ENCODE measurements at regions not wholly inside any gene's neighbourhood (a gene's known extent, or its start where the extent isn't known, plus 50 kb on each side); places are given as distances from the start of the nearest gene placed in this dataset.
"Not testable (repeated sequence)": the region's sequence is repeated elsewhere in the genome, so short reads cannot be mapped to it uniquely, and the experiment has no call there.

DNA sequence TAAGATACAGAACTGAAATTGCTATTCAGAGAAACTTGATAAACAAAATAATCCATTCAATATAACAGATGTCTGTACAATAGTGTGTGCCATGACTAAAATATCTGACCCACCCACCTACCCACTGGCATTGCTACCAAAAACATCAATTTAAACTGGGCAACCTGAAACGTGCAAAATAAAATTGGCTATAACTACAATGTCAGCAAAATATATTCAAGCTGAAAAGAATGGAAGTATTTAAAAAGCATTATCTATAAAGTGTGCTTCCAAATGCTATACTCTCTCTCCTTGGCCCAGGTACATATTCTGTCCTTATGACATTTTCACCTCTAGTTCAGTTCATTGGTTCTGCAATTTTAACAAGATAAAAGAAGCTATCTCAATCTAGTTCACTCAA lies 379.6 kb upstream of the ATP11B start:
- no peak for TF ChIP-seq POLR2A (IDR thresholded peaks at IDR 0.05)
- TF ChIP-seq, protein P1, sequence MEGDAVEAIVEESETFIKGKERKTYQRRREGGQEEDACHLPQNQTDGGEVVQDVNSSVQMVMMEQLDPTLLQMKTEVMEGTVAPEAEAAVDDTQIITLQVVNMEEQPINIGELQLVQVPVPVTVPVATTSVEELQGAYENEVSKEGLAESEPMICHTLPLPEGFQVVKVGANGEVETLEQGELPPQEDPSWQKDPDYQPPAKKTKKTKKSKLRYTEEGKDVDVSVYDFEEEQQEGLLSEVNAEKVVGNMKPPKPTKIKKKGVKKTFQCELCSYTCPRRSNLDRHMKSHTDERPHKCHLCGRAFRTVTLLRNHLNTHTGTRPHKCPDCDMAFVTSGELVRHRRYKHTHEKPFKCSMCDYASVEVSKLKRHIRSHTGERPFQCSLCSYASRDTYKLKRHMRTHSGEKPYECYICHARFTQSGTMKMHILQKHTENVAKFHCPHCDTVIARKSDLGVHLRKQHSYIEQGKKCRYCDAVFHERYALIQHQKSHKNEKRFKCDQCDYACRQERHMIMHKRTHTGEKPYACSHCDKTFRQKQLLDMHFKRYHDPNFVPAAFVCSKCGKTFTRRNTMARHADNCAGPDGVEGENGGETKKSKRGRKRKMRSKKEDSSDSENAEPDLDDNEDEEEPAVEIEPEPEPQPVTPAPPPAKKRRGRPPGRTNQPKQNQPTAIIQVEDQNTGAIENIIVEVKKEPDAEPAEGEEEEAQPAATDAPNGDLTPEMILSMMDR (IDR thresholded peaks at IDR 0.05) = no peak

DNA sequence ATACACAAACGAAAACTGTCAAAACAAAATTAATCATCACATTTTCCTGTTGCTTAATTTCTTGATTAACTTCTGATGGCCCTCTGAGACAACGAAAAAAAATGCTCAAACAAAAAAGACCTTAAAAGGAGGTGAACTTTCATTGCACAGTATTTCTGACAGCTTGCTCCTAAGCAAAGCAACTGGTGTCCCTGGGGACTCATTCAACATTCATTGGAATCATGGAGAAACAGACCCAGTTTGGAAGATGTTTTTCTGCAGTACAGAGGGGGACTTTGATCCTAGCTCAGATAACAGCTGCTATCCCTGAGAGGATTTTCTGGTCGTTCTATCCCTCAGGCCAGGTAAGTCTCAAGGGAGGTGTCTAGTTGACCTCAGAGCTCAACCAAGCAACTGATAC lies 378.7 kb upstream of the ATP11B start:
- 20 to 23% methylated on average over 3 of the region's 3 CpGs for WGBS, 2 donors
- intact Hi-C loops (cut with DNase I) = no loop called here
- H3K4me3 ChIP-seq = no peak overlapping the region
- H3K27me3 ChIP-seq = no peaks in the 10 kb centered on the region
- TF ChIP-seq POLR2A (IDR thresholded peaks at IDR 0.05) = no peak
- TF ChIP-seq, protein P1 (IDR thresholded peaks at IDR 0.05) = no peak
- ATAC-seq (no peak), DNase-seq (no peak)
- H3K27ac ChIP-seq = no peak overlapping the region
- no peaks in the 10 kb centered on the region for H3K9me3 ChIP-seq
- H3K36me3 ChIP-seq (replicated peaks in 1 of 2; ENCODE audit: insufficient read depth in 1 of 2, low read depth in 2 of 2) = no peaks in the 10 kb centered on the region
- H3K4me1 ChIP-seq = no peaks in the 10 kb centered on the region

More for the DNA sequence above, 379.6 kb upstream of the ATP11B start:
- ATAC-seq = no peak
- H3K27me3 ChIP-seq = no peaks in the 10 kb centered on the region
- H3K27ac ChIP-seq = no peak overlapping the region
- no peaks in the 10 kb centered on the region for H3K36me3 ChIP-seq (replicated peaks in 1 of 2; ENCODE audit: insufficient read depth in 1 of 2, low read depth in 2 of 2)
- WGBS, 2 donors = 31 to 48% methylated on average over 1 of the region's 1 CpG
- DNase-seq = no peak
- intact Hi-C loops (cut with DNase I) = no loop called here
- no peak overlapping the region for H3K4me3 ChIP-seq
- no peaks in the 10 kb centered on the region for H3K9me3 ChIP-seq
- no peaks in the 10 kb centered on the region for H3K4me1 ChIP-seq

DNA sequence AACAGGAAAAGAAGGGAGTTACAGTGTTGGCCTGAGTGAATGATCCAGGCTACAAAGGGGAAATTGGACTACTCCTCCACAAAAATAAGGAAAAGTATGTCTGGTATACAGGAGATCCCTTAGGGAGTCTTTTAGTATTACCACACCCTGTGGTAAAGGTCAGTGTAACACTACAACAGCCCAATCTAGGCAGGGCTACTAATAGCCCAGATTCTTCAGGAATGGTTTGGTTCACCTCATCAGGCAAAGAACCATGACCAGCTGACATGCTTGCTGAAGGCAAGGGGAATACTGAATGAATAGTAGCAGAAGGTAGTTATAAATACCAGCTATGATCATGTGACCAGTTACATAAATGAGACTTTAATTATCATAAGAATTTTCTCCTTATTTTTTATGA lies 372.6 kb upstream of the ATP11B start:
- DNase-seq (no peak), ATAC-seq (no peak)
- no peak overlapping the region for H3K4me3 ChIP-seq
- H3K4me1 ChIP-seq = no peaks in the 10 kb centered on the region
- H3K9me3 ChIP-seq = no peaks in the 10 kb centered on the region
- H3K27ac ChIP-seq = no peak overlapping the region
- intact Hi-C loops (cut with DNase I) = no loop called here
- TF ChIP-seq, protein P1 (IDR thresholded peaks at IDR 0.05) = no peak
- TF ChIP-seq POLR2A (IDR thresholded peaks at IDR 0.05) = no peak
- H3K27me3 ChIP-seq = no peaks in the 10 kb centered on the region
- no peaks in the 10 kb centered on the region for H3K36me3 ChIP-seq (replicated peaks in 1 of 2; ENCODE audit: insufficient read depth in 1 of 2, low read depth in 2 of 2)

DNA sequence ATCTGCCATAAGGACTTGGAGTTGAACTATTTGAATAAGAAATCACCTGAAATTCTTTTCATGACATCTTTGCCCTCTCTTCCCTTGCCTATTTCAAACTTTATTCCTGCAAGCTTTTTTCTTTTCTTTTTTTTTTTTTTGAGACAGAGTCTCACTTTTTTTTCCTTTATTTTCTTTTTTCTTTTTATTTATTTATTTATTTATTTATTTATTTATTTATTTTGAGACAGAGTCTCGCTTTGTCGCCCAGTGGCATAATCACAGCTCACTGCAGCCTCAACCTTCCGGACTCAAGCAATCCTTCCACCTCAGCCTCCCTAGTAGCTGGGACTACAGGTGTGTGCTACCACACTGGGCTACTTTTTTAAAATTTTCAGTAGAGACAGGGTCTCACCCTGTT lies 369.3 kb upstream of the ATP11B start:
- DNase-seq = no peak
- intact Hi-C loops (cut with DNase I) = no loop called here
- TF ChIP-seq POLR2A (IDR thresholded peaks at IDR 0.05) = no peak
- TF ChIP-seq, protein P1 (IDR thresholded peaks at IDR 0.05) = no peak
- no peak for ATAC-seq
- Histone ChIP-seq H3K27ac (no peak overlapping the region), H3K27me3 (no peaks in the 10 kb centered on the region), H3K36me3 (replicated peaks in 1 of 2; ENCODE audit: insufficient read depth in 1 of 2, low read depth in 2 of 2) (no peaks in the 10 kb centered on the region), H3K4me3 (no peak overlapping the region), H3K4me1 (no peaks in the 10 kb centered on the region), H3K9me3 (no peaks in the 10 kb centered on the region)
- WGBS, 2 donors = 94 to 95% methylated on average over 3 of the region's 3 CpGs

GRCh38 chr3:182425926-182426718 lies 367.2 kb upstream of the ATP11B start:
- DNase-seq; intact Hi-C loops (cut with DNase I): not testable (repeated sequence)
- 83 to 89% methylated on average over 16 to 27 of the region's 32 CpGs for WGBS, 2 donors

GRCh38 chr3:182431972-182432371 lies 361.3 kb upstream of the ATP11B start:
- ATAC-seq; intact Hi-C loops (cut with DNase I); H3K36me3 ChIP-seq (replicated peaks in 1 of 2; ENCODE audit: insufficient read depth in 1 of 2, low read depth in 2 of 2); H3K27me3 ChIP-seq; H3K9me3 ChIP-seq; H3K4me1 ChIP-seq; DNase-seq; H3K4me3 ChIP-seq; H3K27ac ChIP-seq: not testable (repeated sequence)
- 88 to 89% methylated on average over 6 of the region's 6 CpGs for WGBS, 2 donors

More at GRCh38 chr3:182425926-182426718, 367.2 kb upstream of the ATP11B start:
- H3K9me3 ChIP-seq; H3K27me3 ChIP-seq; H3K4me3 ChIP-seq; H3K27ac ChIP-seq; H3K36me3 ChIP-seq (replicated peaks in 1 of 2; ENCODE audit: insufficient read depth in 1 of 2, low read depth in 2 of 2); H3K4me1 ChIP-seq; ATAC-seq: not testable (repeated sequence)

Data from body of pancreas (tissue), 4 donors.